ENCODE measurements at regions not wholly inside any gene's neighbourhood (a gene's known extent, or its start where the extent isn't known, plus 50 kb on each side); places are given as distances from the start of the nearest gene placed in this dataset.
"Not testable (repeated sequence)": the region's sequence is repeated elsewhere in the genome, so short reads cannot be mapped to it uniquely, and the experiment has no call there.

DNA sequence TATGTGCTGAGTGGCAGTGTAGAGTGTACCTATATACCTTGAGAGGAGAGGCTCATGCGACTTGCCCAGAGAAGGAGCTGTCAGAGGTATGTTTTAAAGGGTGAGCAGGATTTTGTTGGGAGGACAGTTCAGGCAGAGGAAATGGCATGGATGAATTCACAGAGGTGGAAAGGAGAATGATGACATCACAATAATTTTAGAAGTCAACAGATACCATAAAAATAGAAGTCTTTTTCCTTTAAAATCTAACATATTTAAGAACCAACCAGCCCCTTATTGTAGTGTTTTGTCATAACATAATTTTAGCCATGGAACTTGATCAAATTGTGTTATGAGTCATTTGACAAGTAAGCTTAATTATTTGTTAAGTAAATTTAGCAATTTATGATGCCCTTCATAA lies 538.1 kb upstream of the GYPC start:
- H3K9me2 ChIP-seq (replicated peaks; ENCODE audit: low read depth, low read length): no peaks in the 10 kb centered on the region
- H3F3A ChIP-seq (ENCODE audit: low read depth): no peaks in the 10 kb centered on the region
- H3K4me2 ChIP-seq (ENCODE audit: low read depth, low read length, poor library complexity, severe bottlenecking): no peak overlapping the region
- no peak overlapping the region for H3K9ac ChIP-seq (ENCODE audit: low read depth, low read length, poor library complexity, severe bottlenecking)
- no peaks in the 10 kb centered on the region for H4K20me1 ChIP-seq (ENCODE audit: insufficient read depth, low read length, poor library complexity, severe bottlenecking)
- H2AFZ ChIP-seq (ENCODE audit: low read length): no peak overlapping the region
- no peak for TF ChIP-seq EZH2phosphoT487 (IDR thresholded peaks at IDR 0.05; ENCODE audit: borderline replicate concordance)
- TF ChIP-seq, protein P1, sequence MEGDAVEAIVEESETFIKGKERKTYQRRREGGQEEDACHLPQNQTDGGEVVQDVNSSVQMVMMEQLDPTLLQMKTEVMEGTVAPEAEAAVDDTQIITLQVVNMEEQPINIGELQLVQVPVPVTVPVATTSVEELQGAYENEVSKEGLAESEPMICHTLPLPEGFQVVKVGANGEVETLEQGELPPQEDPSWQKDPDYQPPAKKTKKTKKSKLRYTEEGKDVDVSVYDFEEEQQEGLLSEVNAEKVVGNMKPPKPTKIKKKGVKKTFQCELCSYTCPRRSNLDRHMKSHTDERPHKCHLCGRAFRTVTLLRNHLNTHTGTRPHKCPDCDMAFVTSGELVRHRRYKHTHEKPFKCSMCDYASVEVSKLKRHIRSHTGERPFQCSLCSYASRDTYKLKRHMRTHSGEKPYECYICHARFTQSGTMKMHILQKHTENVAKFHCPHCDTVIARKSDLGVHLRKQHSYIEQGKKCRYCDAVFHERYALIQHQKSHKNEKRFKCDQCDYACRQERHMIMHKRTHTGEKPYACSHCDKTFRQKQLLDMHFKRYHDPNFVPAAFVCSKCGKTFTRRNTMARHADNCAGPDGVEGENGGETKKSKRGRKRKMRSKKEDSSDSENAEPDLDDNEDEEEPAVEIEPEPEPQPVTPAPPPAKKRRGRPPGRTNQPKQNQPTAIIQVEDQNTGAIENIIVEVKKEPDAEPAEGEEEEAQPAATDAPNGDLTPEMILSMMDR (conservative IDR thresholded peaks at IDR 0.05; ENCODE audit: low read length): no peak
- no peaks in the 10 kb centered on the region for H3K27me3 ChIP-seq (ENCODE audit: insufficient read depth, low read length, poor library complexity, severe bottlenecking)
- no peak overlapping the region for H3K4me3 ChIP-seq (ENCODE audit: low read length, poor library complexity, severe bottlenecking)
- H3K4me1 ChIP-seq (ENCODE audit: insufficient read depth, low read length, poor library complexity, severe bottlenecking): no peaks in the 10 kb centered on the region
- H3K36me3 ChIP-seq (ENCODE audit: insufficient read depth, low read length): no peaks in the 10 kb centered on the region
- no peaks in the 10 kb centered on the region for H3K79me2 ChIP-seq (ENCODE audit: insufficient read depth, low read length)
- H3K9me3 ChIP-seq (ENCODE audit: insufficient read depth, low read depth, low read length): no peaks in the 10 kb centered on the region

DNA sequence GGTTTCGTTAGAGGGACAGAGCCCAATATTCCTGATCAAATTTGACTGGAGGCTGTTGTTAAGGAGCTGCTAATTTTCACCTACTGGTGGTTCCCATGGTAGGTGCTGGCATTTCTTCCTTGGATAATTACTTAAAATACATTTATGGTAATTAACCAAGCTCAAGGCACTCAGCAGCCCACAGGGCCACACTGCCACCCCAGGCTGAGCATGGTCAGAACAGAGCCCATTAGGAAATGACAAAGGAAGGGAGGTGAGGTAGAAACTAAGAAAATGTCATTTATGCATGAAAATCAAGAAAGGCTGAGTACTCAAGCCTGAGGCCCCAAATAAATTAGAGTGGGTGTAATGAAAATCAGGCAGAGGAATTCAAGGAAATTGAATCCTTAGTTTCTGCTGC lies 510.2 kb upstream of the GYPC start:
- Histone ChIP-seq H3K4me3 (ENCODE audit: low read length, poor library complexity, severe bottlenecking) (no peak overlapping the region), H3K9me2 (replicated peaks; ENCODE audit: low read depth, low read length) (no peaks in the 10 kb centered on the region; the same call in 1 of the 2 replicates), H3K36me3 (ENCODE audit: insufficient read depth, low read length) (no peaks in the 10 kb centered on the region), H3K27me3 (ENCODE audit: insufficient read depth, low read length, poor library complexity, severe bottlenecking) (no peaks in the 10 kb centered on the region), H3K4me2 (ENCODE audit: low read depth, low read length, poor library complexity, severe bottlenecking) (no peak overlapping the region), H2AFZ (ENCODE audit: low read length) (no peak overlapping the region), H3K79me2 (ENCODE audit: insufficient read depth, low read length) (no peaks in the 10 kb centered on the region), H3F3A (ENCODE audit: low read depth) (no peaks in the 10 kb centered on the region), H4K20me1 (ENCODE audit: insufficient read depth, low read length, poor library complexity, severe bottlenecking) (no peaks in the 10 kb centered on the region), H3K4me1 (ENCODE audit: insufficient read depth, low read length, poor library complexity, severe bottlenecking) (no peaks in the 10 kb centered on the region), H3K9ac (ENCODE audit: low read depth, low read length, poor library complexity, severe bottlenecking) (no peak overlapping the region), H3K9me3 (ENCODE audit: insufficient read depth, low read depth, low read length) (no peaks in the 10 kb centered on the region)
- TF ChIP-seq, protein P1 (conservative IDR thresholded peaks at IDR 0.05; ENCODE audit: low read length): no peak
- TF ChIP-seq EZH2phosphoT487 (IDR thresholded peaks at IDR 0.05; ENCODE audit: borderline replicate concordance): no peak

DNA sequence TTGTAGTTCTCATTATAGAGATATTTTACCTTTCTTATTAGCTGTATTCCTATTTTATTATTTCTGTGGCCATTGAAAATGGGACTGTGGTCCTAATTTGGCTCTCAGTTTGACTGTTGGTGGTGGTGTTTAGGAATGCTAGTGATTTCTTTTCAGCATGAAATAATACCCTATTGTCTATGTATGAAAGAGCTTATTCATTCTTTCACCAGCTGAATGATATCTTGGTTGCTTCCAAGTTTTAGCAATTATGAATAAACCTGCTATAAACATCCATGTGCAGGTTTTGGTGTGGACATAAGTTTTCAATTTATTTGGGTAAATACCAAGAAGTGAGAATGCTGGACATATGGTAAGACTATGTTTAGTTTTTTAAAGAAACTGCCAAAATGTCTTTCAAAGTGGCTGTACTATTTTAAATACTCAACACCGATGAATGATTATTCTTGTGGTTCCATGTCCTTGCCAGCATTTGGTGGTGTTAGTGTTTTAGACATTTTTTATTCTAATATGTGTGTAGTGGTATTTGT lies 501.6 kb upstream of the GYPC start:
- Histone ChIP-seq H3K4me1 (ENCODE audit: insufficient read depth, low read length, poor library complexity, severe bottlenecking) (no peaks in the 10 kb centered on the region), H3K27me3 (ENCODE audit: insufficient read depth, low read length, poor library complexity, severe bottlenecking) (no peaks in the 10 kb centered on the region), H2AFZ (ENCODE audit: low read length) (no peak overlapping the region), H4K20me1 (ENCODE audit: insufficient read depth, low read length, poor library complexity, severe bottlenecking) (no peaks in the 10 kb centered on the region), H3K79me2 (ENCODE audit: insufficient read depth, low read length) (no peaks in the 10 kb centered on the region), H3K4me3 (ENCODE audit: low read length, poor library complexity, severe bottlenecking) (no peak overlapping the region), H3K9me2 (replicated peaks; ENCODE audit: low read depth, low read length) (no peaks in the 10 kb centered on the region), H3K9ac (ENCODE audit: low read depth, low read length, poor library complexity, severe bottlenecking) (no peak overlapping the region), H3F3A (ENCODE audit: low read depth) (no peaks in the 10 kb centered on the region), H3K4me2 (ENCODE audit: low read depth, low read length, poor library complexity, severe bottlenecking) (no peak overlapping the region), H3K36me3 (ENCODE audit: insufficient read depth, low read length) (no peaks in the 10 kb centered on the region), H3K9me3 (ENCODE audit: insufficient read depth, low read depth, low read length) (0 out of 2 replicates have a peak, but pooled peaks cover 3% of the 10 kb centered on the region)
- TF ChIP-seq EZH2phosphoT487 (IDR thresholded peaks at IDR 0.05; ENCODE audit: borderline replicate concordance): no peak
- TF ChIP-seq, protein P1 (conservative IDR thresholded peaks at IDR 0.05; ENCODE audit: low read length): no peak

DNA sequence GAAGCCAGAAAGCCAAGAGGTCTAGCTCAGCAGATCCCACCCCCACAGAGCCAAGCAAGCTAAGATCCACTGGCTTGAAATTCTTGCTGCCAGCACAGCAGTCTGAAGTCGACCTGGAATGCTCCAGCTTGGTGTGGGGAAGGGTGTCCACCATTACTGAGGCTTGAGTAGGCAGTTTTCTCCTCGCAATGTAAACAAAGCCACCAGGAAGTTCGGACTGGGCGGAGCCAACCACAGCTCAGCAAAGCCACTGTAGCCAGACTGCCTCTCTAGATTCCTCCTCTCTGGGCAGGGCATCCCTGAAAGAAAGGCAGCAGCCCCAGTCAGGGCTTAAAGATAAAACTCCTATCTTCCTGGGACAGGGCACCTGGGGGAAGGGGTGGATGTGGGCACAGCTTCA lies 495.0 kb upstream of the GYPC start:
- H3K79me2 ChIP-seq (ENCODE audit: insufficient read depth, low read length); H4K20me1 ChIP-seq (ENCODE audit: insufficient read depth, low read length, poor library complexity, severe bottlenecking); H3K27me3 ChIP-seq (ENCODE audit: insufficient read depth, low read length, poor library complexity, severe bottlenecking); H3K36me3 ChIP-seq (ENCODE audit: insufficient read depth, low read length); H3K9me2 ChIP-seq (replicated peaks; ENCODE audit: low read depth, low read length); H3F3A ChIP-seq (ENCODE audit: low read depth); H3K9ac ChIP-seq (ENCODE audit: low read depth, low read length, poor library complexity, severe bottlenecking); H3K4me2 ChIP-seq (ENCODE audit: low read depth, low read length, poor library complexity, severe bottlenecking); H3K4me1 ChIP-seq (ENCODE audit: insufficient read depth, low read length, poor library complexity, severe bottlenecking); H3K9me3 ChIP-seq (ENCODE audit: insufficient read depth, low read depth, low read length); H3K4me3 ChIP-seq (ENCODE audit: low read length, poor library complexity, severe bottlenecking); H2AFZ ChIP-seq (ENCODE audit: low read length): not testable (repeated sequence)

Measured in Loucy (cell line).